GF-D8 (cell line): ENCODE measurements at regions not wholly inside any gene's neighbourhood (a gene's known extent, or its start where the extent isn't known, plus 50 kb on each side); places are given as distances from the start of the nearest gene placed in this dataset.
"Not testable (repeated sequence)": the region's sequence is repeated elsewhere in the genome, so short reads cannot be mapped to it uniquely, and the experiment has no call there.

Experiments used
- DNase-seq: peaks from one replicate; lab custom pipeline; 2025; lab: John Stamatoyannopoulos, UW

- not testable (repeated sequence) for DNase-seq
Observed at GRCh38 chr10:53335803-53336422, 563.3 kb upstream of the MBL2 start.

GRCh38 chr10:53331460-53331859, 558.9 kb upstream of the MBL2 start:
- DNase-seq, result no peak

- not testable (repeated sequence) for DNase-seq
Observed at GRCh38 chr10:53326401-53327305, 554.1 kb upstream of the MBL2 start.

GRCh38 chr10:53325066-53325465, 552.5 kb upstream of the MBL2 start:
- DNase-seq, result no peak

DNA sequence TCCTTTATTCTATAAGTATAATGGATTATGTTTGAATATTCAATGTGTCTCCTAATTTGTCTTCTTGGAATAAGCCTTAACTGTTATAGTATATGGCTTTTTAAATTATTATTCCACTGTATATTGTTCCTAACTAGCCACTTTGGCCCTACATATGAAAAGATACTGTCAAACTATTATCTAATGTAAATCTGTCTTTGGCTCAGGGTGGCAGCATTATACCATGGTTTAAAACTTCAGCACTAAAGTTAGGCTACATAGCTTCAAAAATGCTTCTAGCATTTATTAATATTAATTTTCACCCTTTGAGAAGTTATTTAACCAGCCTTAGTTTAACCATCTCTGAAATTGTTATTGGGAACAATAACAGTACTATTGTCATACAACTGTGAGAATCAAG, 543.1 kb upstream of the MBL2 start:
- DNase-seq, result no peak

- no peak for DNase-seq
Observed at GRCh38 chr10:53314876-53315275, 542.3 kb upstream of the MBL2 start.

GRCh38 chr10:53298443-53298842, 525.9 kb upstream of the MBL2 start:
- no peak for DNase-seq

- DNase-seq, result no peak
Observed at GRCh38 chr10:53284615-53285182, 512.1 kb upstream of the MBL2 start.

DNA sequence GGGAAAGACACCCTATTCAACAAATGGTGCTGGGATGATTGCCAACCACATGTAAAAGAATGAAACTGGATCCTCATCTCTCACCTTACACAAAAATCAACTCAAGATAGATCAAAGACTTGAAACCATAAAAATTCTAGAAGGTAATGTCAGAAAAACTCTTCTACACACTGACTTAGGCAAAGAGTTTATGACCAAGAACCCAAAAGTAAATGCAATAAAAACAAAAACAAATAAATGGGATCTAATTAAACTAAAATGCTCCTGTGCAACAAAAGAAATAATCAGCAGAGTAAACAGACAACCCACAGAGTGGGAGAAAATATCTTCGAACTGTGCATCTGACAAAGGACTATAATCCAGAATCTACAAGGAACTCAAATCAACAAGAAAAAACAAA, 504.2 kb upstream of the MBL2 start:
- DNase-seq, result no peak

GRCh38 chr10:53269482-53269881, 496.9 kb upstream of the MBL2 start:
- DNase-seq, result no peak

- no peak for DNase-seq
Observed at GRCh38 chr10:53260213-53260612, 487.6 kb upstream of the MBL2 start.

- no peak for DNase-seq
Observed at GRCh38 chr10:53256623-53257022, 484.0 kb upstream of the MBL2 start.

GRCh38 chr10:53255661-53256205, 483.1 kb upstream of the MBL2 start:
- DNase-seq, result no peak

DNA sequence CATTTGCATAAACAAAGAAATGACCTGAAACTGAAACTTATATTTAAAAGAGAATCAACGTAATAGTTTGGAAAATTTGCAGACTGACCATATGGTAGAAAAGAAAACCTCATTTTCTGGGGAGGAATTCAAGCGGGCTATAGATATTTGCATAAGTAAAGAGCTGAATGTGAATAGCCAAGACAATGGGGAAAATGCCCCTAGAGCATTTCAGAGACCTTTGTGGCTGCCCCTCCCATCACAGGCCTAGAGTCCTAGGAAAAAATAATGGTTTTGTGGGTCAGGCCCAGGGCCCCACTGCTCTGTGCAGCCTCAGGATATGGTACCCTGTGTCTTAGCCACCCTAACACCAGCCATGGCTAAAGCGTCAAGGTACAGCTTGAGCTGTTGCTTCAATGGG, 480.6 kb upstream of the MBL2 start:
- DNase-seq, result no peak

DNA sequence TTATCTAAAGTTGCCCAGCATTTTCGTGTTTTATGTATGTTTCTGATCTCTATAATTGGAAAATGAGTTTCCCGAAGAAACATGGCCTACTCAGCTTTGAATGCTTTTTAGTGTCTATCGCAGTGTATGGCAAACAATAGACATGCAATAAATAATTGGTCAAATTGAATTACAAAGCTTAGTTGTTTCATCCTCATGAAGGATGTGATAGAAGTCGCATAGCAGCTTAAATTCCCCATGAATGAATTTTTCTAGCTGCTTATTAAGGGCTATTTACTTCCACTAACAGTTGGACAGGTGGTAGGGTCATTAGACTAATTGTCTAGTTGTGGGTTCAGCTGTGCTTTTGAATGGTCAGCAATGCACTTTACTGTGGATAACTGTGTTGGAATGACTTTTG, 467.3 kb upstream of the MBL2 start:
- DNase-seq, result no peak

GRCh38 chr10:53236941-53237340, 464.4 kb upstream of the MBL2 start:
- DNase-seq, result no peak

DNA sequence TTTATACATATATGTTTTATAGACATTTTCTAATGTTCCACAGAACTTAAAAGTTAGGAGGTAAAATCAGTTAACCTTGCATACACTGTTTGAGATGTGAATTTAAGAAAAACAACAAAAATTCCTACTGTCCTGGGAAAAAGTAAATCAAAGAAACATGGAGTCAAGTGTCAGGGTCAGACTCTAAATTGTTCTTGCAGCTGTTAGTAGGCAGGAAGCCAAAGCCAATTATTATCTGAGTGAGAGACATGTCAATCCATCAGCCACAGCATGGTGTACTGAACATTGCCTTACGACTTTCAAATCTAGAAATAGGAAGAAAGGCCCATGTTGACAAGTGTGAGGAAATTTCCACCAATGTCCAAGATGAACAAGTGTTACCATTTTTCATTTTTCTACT, 461.2 kb upstream of the MBL2 start:
- no peak for DNase-seq

GRCh38 chr10:53230651-53231050, 458.1 kb upstream of the MBL2 start:
- DNase-seq, result no peak

GRCh38 chr10:53223851-53224250, 451.3 kb upstream of the MBL2 start:
- DNase-seq, result no peak

GRCh38 chr10:53222806-53223205, 450.2 kb upstream of the MBL2 start:
- no peak for DNase-seq

DNA sequence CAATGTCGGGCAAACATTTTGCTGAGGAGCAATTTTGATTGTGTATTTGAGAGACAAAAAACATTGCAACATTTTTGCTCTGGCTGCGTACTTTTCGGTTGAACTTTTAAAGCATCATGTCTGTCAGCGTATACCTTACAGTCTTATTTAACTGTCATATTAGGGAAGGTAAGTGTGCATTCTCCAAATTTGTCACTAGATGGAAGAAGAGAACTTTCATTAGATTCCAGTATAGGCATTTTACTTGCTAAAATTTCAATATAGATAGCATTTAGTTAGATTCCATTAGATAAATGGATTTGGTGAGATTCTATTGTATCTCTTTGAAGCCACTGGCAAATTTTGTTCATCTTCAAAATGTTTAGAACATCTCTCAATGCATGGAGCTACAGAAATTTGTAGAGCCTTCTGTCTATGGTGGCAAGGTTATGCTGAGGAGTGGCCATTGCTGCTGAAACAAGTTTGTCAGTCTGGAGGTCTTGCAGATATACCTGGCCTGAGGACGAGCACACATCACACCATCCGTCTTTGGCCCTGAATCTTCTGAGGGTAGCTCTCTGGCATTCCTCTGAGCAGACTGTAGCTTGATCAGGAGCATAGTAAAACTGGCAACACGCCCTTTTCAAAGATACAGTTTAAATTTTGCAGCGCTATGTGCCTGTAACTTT, 437.5 kb upstream of the MBL2 start:
- no peak for DNase-seq

DNA sequence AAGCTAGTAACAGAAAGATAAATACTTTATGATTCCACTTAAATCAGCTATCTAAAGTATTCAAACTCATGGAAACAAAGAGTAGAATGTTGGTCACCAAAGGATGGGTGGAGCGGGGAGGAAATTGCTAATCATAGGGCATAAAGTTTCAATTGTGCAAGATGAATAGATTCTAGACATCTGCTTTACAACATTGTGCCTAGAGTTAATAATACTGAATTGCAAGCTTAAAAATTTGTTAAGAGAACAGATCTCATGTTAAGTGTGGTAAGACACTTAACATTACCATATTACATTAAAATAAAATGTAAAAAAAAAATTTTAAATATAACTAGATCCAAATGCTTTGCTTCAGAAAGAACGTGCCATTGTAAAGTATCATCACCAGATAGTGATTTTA, 411.1 kb upstream of the MBL2 start:
- no peak for DNase-seq
